HG02798 (cell line): ENCODE measurements at regions not wholly inside any gene's neighbourhood (a gene's known extent, or its start where the extent isn't known, plus 50 kb on each side); places are given as distances from the start of the nearest gene placed in this dataset.

Experiments used
- ATAC-seq: cut with Tn5 transposase; IDR thresholded peaks from one replicate; pipeline ENCODE4 v1.9.1; 2021; ENCODE audit warnings: mild to moderate bottlenecking; ENCODE audit not compliant: unreplicated experiment, poor library complexity

DNA sequence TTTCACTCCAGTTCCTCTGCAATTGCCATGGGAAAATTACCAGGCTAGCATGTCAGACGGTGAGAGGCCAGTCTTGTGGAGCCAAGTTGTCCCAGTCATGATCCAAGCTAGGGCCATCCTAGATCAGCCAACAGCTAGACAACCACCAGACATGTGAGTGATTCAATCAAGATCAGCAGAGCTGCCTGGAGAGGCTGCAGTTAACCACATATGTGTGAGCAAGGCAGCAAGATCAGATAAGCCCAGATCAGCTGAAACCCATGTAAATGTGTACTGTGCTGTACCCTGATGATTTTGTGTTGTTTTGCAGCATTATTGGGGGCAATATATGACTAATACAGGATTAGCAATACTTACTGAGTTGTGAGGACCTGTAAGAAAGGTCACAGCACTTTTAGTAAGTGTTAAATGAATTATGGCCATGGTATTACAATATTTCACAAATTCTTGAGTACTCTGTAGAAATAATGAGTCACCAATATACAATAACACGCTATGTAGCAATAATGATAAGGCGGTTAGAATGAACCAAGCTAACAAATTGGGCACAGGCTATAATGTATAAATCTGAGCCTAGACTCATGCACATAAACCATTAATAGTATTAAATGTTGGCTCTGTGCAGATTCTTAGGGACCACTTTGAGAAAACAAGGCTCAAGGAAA lies 91.4 kb downstream of the SUDS3 start:
- ATAC-seq: no peak

DNA sequence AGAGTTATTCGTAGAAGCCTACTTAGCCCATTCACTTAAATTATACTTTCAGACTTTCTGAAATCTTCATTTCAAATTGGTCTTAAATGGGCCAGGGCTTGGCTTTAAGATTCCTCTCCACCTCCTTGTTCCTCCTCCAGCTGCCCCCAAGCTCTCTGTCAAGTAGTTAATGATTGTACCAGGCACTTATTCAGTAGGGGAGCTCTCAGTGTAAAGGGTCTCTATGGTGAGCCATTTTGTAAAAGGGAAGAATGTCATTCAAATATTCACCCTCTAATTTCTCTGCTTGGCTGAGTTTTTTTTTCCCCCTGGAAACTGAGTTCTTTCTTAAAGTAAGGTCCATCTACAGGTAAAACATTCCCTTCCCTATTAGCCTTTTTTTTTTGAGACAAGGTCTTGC lies 96.6 kb downstream of the SUDS3 start:
- ATAC-seq: no peak

GRCh38 chr12:118480235-118480634 lies 103.9 kb downstream of the SUDS3 start:
- ATAC-seq: no peak

- no peak for ATAC-seq
Observed at GRCh38 chr12:118488034-118488433, 111.7 kb downstream of the SUDS3 start.

DNA sequence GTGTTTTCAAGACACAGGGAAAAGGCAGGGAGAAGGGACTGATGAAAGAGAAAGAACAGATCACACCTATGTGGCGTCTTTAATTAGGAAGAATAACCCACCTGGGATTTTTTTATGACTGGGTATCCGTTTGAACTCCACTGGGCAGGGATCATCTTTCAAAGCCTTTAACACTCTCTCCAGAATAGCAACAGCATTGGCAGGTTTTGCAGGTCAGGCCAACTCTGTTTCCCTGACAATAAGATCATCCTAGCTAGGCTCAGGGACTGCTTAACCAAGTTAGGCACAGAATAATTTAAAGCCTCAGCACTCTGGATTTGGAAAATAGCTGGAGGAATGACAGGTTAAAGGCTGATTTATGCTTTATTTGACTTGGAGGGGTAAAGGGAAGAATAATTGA lies 117.6 kb downstream of the SUDS3 start:
- ATAC-seq: no peak

- ATAC-seq: no peak
Observed at GRCh38 chr12:118494776-118495175, 118.4 kb downstream of the SUDS3 start.

- no peak for ATAC-seq
Observed at GRCh38 chr12:118495296-118495695, 118.9 kb downstream of the SUDS3 start.

- ATAC-seq: no peak
Observed at GRCh38 chr12:118498171-118498570, 121.8 kb downstream of the SUDS3 start.

DNA sequence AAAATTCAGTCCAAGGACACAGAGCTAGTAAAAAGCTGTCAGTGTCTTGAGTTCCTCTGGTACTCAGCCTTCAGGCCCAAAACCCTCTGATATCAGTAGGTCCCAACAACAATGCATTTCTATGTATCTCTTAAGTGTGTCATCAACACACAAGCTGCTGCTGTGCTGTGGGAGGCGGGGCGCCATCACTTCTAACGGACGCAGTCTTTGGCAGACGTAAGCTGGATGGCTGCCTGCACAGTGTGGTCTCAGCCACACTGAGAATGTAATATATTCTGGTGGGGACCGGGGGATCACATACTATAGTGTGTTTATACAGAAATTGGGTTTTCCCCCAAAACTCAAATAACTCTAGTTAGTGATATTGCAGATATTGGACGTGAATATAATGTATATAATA lies 123.9 kb downstream of the SUDS3 start:
- ATAC-seq: no peak

GRCh38 chr12:118501489-118501888 lies 125.1 kb downstream of the SUDS3 start:
- ATAC-seq: no peak

DNA sequence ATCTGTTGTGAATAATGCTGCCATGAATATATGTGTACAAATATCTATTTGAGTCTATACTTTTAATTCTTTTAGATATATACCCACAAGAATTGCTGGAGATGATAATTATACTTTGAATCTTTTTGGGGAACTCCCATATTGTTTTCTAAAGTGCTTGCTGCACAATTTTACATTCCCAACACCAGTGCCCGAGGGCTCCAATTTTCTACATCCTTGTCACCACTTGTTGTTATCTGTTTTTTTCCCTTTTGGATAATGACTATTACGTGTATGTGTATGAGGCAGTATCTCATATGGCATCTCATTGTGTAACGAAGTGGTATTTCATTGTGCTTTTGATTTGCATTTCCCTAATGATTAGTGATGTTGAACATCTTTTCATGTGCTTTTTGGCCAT lies 127.1 kb downstream of the SUDS3 start:
- no peak for ATAC-seq

GRCh38 chr12:118512669-118513068 lies 136.3 kb downstream of the SUDS3 start:
- ATAC-seq: no peak

DNA sequence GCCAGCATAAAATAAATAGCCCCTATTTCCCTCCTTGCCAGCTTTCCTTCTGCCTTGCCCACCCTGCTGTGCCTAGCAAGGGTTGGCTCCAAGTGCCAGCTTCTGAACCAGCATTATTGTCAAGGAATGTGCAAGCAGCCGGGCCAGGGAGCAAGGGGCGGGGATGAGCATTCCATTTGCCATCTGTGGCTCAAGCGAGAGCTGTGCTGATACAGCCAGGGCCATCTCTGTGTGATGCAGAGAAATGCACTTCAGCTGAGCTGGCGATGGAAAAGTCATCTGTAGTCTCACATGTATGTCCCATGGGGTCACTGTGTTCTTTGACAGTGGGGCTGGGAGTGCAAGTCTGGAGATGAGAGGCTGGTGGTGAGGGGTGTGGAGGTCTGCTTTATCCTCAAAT lies 137.3 kb downstream of the SUDS3 start:
- ATAC-seq: no peak

- no peak for ATAC-seq
Observed at GRCh38 chr12:118514297-118514696, 137.9 kb downstream of the SUDS3 start.

- ATAC-seq: no peak
Observed at GRCh38 chr12:118520214-118521035, 144.1 kb downstream of the SUDS3 start.

- ATAC-seq: no peak
Observed at GRCh38 chr12:118521036-118521370, 144.6 kb downstream of the SUDS3 start.

DNA sequence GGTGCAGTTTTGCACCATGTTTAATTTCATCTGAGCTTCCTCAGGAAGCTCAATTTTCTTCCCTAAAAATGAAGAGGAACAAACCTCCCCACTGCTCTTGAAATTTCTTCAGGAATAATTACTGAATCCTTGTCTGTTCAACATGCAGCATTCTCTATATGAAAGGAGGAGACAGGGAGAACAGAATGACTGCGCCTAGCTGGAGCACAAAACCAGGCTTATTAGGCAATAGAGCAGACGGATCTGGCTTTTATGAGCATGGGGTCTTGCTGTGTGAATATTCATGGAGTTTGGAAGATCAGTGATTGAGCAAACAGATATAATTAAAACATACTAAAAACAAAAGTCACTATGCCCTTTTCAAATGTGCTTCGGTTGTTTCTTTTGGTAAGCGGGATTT lies 148.1 kb downstream of the SUDS3 start:
- no peak for ATAC-seq

DNA sequence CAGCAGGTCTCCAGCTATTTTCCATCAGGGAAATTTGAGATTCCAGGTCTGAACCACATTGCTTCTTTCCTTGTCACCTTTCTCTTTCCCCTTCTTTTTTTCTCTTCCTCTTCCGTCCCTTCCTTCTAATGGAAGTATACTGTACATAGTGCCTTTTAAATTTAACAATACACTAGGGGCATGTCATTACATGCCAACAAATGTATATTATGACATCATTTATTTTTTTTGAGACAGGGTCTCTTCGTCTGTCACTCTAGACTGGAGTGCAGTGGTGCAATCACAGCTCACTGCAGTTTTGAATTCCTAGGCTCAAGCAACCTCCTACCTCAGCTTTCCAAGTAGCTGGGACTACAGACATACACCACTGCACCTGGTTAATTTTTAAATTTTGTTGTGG lies 148.9 kb downstream of the SUDS3 start:
- ATAC-seq: no peak

DNA sequence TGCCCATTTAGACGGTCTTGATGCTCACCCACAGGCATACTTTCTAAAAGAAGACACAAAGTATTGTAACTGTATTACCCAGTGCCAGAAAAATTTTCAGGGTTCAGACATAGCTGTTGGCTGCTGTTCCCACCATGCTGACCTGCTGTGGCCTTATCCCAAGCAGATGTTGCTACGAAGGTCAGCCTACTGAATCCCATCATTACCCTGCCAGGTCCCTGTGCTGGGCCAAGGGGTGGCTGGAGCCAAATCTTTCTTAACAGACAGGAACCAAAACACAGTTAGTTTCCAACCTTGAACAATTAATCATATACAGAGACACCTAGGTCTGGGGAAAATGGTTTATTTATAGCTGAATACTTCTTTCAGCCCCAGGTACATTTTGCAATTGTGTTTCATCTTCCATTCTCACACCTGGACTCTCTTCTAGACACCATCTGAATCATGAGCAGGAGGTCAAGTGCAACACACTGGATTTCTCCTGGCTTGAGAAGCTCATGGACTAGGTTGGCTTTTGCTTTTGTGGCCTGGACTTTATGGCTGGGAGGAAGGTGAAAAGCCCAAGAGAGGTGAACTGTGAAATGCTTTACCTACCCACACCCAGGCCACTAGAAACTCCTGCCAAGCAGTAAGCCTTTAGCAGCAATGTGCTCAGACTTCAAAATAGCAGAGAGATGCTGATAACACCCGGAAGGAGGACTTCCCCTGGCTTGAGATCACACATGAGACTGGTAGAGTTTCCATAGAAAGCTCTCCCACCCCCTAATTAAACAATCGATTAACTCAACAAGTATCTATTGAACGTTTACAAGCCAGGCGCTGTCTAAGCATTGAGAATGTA lies 150.1 kb downstream of the SUDS3 start:
- ATAC-seq: no peak

DNA sequence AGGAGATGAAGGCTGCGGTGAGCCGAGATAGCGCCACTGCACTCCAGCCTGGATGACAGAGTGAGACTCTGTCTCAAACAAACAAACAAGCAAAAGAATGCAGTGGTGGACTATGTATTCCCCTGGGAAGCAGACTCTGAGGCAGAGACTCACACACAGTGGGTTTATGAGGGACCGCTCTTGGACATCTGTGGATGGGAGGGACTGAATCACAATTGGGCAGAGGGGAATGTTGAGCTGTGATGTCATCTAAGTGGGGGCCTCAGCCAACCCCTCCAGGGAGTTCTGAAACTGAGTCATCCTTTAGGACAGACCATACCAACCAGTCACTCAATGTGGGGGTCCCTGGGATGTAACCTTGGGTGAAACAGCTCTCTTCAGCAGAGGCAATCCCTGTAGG lies 151.0 kb downstream of the SUDS3 start:
- no peak for ATAC-seq

GRCh38 chr12:118528625-118529024 lies 152.3 kb downstream of the SUDS3 start:
- no peak for ATAC-seq
